HEK293T (cell line): ENCODE measurements at regions not wholly inside any gene's neighbourhood (a gene's known extent, or its start where the extent isn't known, plus 50 kb on each side); places are given as distances from the start of the nearest gene placed in this dataset.

ENCODE experiments used
- ARNT ChIP-seq: fragments of 450-650 bp; IDR thresholded peaks from 2 replicates; pipeline ENCODE4 v1.6.1; 2017; ENCODE audit warnings: mild to moderate bottlenecking
- BHLHE40 ChIP-seq: fragments of 450-650 bp; IDR thresholded peaks from 2 replicates; pipeline ENCODE4 v1.6.1; 2016; ENCODE audit warnings: mild to moderate bottlenecking, moderate library complexity, borderline replicate concordance
- FOXA1 ChIP-seq: fragments of 450-650 bp; IDR thresholded peaks from 2 replicates; pipeline ENCODE4 v1.6.1; 2016; ENCODE audit warnings: mild to moderate bottlenecking
- FOXM1 ChIP-seq: fragments of 450-650 bp; IDR thresholded peaks from 2 replicates; pipeline ENCODE4 v1.6.1; 2017; ENCODE audit warnings: mild to moderate bottlenecking, borderline replicate concordance
- SP1 ChIP-seq: fragments of 450-650 bp; IDR thresholded peaks from 2 replicates; pipeline ENCODE4 v1.6.1; 2017
- ZNF384 ChIP-seq: fragments of 450-650 bp; IDR thresholded peaks from 2 replicates; pipeline ENCODE4 v1.6.1; 2016

- no peak for TF ChIP-seq FOXM1
- TF ChIP-seq BHLHE40, result no peak
- TF ChIP-seq FOXA1, result no peak
- TF ChIP-seq ZNF384, result no peak
- TF ChIP-seq SP1, result no peak
- TF ChIP-seq ARNT, result no peak
Measured at GRCh38 chrX:39443240-39443639, 642.0 kb downstream of the MID1IP1 start.
